Fibroblast of the aortic adventitia (primary cell): ENCODE measurements at regions not wholly inside any gene's neighbourhood (a gene's known extent, or its start where the extent isn't known, plus 50 kb on each side); places are given as distances from the start of the nearest gene placed in this dataset.

ENCODE experiments used
- DNase-seq: peaks from one replicate; pipeline ENCODE4 v3.0.0-alpha.2; 2010; ENCODE audit warnings: low read depth
- H3K4me3 ChIP-seq: 2 replicates; pipeline ENCODE4 v1.5.1; 2011; ENCODE audit warnings: low read depth, mild to moderate bottlenecking, control low read depth, low read length, moderate library complexity
- CTCF ChIP-seq: IDR thresholded peaks from 2 replicates; pipeline ENCODE4 v1.5.1; 2011; ENCODE audit warnings: mild to moderate bottlenecking, low read length, control low read depth, inconsistent platforms; ENCODE audit not compliant: insufficient read depth

- TF ChIP-seq CTCF = no peak
- DNase-seq = no peak
- H3K4me3 ChIP-seq = no peak overlapping the region
Observed at GRCh38 chr4:8737075-8737474, 134.6 kb downstream of the HMX1 start.

DNA sequence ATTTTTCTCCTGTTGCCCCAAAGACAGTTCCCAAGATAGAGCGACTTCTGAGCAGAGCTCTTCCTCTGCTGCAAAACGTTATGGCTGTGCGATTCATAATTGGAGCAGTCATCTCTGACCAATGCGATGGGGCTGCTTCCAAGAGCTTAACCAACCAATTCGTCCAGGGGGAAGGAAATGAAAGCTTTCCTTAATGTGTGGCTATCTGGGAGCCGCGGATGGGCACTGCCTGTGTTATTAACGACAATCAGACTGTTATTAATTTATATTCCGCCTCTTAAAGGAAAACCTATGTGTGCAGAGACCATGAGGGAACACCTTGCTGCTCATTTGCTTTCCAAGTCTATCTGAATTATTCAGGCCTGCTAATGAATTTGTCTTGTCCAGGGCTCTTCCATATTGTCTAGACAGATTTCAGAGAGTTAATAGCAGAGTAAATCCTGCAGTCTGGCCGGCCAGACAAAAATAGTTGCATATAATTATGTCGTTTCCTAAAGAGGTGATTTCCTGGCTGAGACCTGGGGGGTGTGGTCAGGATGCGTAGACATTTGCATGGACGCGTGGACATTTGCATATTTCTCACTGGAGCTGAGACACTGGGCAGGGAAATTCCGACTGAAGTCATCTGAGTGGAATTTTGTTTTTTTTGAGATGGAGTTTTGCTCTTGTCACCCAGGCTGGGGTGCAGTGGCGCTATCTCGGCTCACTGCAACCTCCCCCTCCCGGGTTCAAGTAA lies 135.4 kb downstream of the HMX1 start:
- H3K4me3 ChIP-seq = no peak overlapping the region
- TF ChIP-seq CTCF = no peak
- no peak for DNase-seq

DNA sequence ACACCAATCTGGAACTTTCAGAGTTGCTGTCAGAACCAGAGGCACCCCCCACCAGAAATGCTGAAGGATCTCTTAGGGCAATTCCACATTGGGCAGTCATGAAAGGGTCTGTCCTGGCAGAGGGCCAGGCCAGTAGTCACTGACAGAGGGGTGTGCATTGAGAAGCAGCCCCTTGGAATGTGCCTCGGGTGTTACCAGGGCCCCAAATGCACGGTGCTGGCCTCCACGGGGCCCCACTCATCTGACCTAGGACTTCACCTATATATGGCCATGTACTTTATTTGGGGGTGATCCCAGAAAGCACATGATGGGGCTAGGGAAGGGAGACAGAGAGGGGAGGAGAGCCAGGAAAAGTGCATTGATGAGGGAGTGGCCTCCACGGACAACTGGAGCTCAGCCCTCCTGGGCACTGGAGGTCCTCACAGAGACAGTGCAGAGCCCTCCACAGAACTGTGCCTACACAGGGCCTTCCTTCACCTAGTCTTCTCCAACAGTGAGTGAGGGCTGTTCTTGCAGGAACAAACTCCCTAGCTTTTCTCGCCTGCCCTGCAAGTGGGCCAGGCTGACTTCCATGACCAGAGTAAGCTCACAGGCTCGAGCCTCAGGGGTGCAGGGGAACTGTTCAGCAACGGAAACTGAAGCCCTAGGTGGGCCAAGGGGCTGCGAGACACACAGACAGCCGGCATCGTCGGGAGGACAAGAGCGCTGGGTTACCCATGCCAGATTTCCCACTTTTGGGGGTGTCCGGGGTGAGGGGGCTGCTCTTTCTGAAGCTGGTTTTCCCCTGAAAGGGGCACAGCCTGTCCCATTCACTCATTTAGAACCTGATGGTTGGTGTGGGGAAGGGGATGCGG lies 136.2 kb downstream of the HMX1 start:
- no peak for DNase-seq
- no peak overlapping the region for H3K4me3 ChIP-seq
- TF ChIP-seq CTCF = no peak

DNA sequence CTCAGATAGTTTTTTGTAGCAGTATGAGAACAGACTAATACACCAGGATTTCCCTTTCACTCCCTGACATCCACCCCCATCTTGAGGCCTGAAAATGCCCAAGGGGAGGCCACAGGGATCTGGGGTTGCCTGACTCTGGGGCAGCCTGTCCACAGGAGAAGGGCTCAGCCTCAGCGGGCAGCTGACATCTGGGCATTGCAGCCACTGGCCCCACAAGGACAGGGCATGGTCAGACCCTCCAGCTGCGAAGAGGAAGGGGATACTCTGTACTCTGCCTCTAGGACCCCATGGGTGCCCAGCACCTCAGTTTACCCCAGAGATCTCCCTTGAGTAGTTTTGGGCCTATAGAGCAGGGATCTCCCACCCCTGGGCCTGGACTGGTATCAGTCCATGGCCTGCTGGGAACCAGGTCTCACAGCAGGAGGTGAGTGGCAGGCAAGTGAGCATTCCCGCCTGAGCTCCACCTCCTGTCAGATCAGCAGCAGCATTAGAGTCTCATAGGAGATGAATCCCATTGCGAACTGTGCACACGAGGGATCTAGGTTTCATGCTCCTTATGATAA lies 138.9 kb downstream of the HMX1 start:
- no peak for DNase-seq
- H3K4me3 ChIP-seq = no peak overlapping the region
- TF ChIP-seq CTCF = no peak

DNA sequence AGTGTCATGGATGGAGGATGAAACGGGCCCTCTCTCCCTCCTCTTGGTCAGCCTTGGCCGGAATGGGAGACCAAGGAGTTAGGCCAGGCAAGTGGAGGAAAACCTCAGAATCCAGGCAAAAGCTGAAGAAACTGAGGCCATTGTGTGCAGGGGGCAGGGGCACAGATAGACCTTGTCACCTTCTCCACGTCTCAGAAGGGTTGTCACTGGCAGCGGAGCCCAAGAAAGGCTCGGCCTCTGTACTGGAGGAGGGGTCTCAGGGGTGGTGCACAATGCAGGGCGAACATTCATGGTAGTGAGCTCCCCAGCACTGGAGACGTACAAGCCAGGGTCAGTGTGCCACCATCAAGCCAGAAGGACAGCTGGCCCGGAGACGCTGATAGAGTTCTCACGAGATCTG lies 139.5 kb downstream of the CPZ start:
- DNase-seq = no peak
- TF ChIP-seq CTCF = no peak
- H3K4me3 ChIP-seq = no peak overlapping the region

- no peak for TF ChIP-seq CTCF
- DNase-seq = no peak
- H3K4me3 ChIP-seq = no peak overlapping the region
Observed at GRCh38 chr4:8731364-8731763, 138.8 kb downstream of the CPZ start.
